VCaP (cell line): ENCODE measurements at regions not wholly inside any gene's neighbourhood (a gene's known extent, or its start where the extent isn't known, plus 50 kb on each side); places are given as distances from the start of the nearest gene placed in this dataset.

ENCODE experiments used
- H3K27ac ChIP-seq: fragments of 450-650 bp; 2 replicates; pipeline ENCODE4 v1.5.1; 2017
- TF ChIP-seq, protein P1 (sequence below): fragments of 450-650 bp; conservative IDR thresholded peaks from 2 replicates; pipeline ENCODE4 v1.5.1; 2017; ENCODE audit warnings: mild to moderate bottlenecking, moderate library complexity

DNA sequence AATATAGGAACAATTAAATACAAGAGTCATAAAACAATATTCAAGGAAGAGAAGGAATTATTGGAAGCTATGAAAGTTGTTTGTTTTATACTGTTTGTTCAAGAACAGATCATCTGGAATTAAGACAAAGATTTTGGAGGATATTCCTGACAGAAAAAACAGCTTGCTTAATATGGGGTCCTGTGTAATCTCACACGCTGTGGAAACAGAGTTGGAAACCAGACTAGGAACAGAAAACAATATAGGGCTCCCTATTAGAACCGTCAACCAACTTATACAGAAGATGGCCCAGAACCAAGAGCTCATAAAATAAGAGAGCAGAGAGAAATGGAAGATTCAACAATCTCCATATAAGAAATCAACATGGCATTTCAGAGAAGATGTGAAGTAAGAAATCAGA, 156.0 kb downstream of the PCDH18 start:
- TF ChIP-seq, protein P1, sequence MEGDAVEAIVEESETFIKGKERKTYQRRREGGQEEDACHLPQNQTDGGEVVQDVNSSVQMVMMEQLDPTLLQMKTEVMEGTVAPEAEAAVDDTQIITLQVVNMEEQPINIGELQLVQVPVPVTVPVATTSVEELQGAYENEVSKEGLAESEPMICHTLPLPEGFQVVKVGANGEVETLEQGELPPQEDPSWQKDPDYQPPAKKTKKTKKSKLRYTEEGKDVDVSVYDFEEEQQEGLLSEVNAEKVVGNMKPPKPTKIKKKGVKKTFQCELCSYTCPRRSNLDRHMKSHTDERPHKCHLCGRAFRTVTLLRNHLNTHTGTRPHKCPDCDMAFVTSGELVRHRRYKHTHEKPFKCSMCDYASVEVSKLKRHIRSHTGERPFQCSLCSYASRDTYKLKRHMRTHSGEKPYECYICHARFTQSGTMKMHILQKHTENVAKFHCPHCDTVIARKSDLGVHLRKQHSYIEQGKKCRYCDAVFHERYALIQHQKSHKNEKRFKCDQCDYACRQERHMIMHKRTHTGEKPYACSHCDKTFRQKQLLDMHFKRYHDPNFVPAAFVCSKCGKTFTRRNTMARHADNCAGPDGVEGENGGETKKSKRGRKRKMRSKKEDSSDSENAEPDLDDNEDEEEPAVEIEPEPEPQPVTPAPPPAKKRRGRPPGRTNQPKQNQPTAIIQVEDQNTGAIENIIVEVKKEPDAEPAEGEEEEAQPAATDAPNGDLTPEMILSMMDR = no peak
- H3K27ac ChIP-seq = no peak overlapping the region

DNA sequence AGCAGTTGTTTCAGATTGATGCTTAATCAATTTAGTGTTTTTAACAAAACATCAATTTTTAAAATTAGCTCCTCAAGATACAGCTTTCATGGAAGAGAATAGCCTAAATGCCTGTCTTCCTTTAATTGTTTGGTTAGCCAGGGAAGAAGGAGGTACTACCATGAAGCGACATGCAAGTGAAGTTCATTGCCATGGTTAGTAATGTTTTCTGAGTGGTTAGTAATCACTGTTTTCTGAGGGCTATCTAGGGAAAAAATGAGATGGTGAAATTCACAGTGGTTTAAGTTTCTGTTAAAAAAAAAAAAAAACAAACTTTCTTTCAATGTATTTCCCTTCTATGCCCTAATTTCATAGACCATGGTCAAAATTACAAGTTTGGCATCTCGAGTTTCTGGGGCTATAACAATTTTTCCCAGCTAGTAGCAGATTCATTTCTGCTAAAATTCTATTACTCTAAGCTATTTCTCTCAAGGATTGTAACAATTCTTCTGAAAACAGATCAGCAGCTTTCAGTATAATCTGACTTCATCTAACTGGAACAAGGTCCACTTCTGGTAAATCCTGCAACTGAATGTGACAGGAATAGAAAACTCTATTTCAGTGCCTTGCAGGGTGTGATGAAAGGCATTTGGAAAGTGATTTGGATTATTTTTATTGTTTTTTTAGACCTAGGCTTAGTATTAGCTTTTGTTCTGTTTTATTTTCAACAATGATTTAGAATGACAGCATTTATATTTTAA, 157.0 kb downstream of the PCDH18 start:
- H3K27ac ChIP-seq = no peak overlapping the region
- TF ChIP-seq, protein P1 = no peak

DNA sequence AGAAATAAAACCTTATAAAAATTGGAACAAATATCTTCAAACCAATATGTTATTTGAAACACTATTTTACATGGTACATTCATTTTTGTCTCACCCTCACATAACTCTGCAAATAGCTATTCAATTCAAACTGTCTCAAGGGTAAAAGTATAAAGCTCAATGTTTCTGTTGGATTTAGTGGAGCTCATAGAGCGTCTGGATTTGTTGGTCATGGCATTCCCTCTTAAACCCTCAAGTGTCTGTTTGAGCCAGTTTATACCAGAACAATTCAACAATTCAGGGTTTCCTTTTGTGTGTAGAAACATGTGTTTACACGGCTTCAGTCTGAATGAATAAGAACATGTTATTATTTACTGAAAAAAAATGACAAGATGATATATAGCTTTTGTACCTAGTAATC, 161.6 kb downstream of the PCDH18 start:
- H3K27ac ChIP-seq = no peak overlapping the region
- TF ChIP-seq, protein P1 = no peak

DNA sequence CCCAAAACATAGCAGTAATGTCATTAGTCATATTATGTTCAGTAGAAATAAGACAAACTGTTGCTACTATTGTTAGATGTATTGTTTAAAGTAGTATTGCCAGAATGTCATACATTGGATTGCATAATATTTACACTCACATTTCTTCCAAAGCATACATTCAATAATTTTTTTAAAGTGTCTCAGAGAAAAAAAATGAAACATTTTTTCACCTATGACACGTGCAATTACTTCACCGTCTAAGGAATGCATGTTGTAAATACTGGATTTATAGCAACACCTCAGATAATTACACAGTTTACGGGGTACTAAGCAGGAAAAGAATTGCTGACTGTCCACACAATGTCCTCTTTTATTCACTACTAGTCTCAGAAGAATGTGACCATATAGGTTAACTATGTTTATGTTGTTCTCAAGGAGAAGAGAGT, 162.1 kb downstream of the PCDH18 start:
- TF ChIP-seq, protein P1 = no peak
- no peak overlapping the region for H3K27ac ChIP-seq

DNA sequence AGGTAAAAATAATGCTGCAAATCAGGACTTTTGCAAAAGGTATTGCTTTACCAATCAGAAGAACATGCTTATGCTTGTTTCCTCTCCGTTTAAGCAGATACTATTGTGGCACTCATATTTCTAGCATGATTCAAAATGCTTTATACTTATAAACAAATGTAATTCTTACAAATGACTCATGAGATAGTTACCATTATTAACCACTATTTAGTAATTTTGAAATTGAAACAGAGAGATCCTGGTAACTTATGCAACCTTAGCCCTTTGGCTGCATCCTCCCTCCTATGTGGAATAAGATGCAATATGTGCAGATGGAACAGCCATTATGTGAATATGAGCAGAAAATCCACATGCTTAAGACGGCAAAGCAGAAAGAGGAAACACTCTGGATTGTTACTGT, 164.7 kb downstream of the PCDH18 start:
- H3K27ac ChIP-seq = no peak overlapping the region
- TF ChIP-seq, protein P1 = no peak

DNA sequence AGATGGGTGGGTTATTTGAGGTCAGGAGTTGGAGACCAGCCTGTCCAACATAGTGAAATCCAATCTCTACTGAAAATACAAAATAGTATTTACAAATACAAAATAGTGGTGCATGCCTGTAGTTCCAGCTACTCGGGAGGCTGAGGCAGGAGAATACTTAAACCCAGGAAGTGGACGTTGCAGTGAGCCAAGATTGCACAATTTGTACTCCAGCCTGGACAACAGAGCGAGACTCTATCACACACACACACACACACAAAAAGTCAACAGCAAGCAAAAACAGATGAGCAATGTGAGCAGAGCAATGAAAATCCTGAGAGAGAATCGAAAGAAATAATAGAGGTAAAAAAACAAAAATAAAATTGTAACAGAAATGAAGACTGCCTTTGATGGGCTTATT, 168.8 kb downstream of the PCDH18 start:
- TF ChIP-seq, protein P1 = no peak
- H3K27ac ChIP-seq = no peak overlapping the region

DNA sequence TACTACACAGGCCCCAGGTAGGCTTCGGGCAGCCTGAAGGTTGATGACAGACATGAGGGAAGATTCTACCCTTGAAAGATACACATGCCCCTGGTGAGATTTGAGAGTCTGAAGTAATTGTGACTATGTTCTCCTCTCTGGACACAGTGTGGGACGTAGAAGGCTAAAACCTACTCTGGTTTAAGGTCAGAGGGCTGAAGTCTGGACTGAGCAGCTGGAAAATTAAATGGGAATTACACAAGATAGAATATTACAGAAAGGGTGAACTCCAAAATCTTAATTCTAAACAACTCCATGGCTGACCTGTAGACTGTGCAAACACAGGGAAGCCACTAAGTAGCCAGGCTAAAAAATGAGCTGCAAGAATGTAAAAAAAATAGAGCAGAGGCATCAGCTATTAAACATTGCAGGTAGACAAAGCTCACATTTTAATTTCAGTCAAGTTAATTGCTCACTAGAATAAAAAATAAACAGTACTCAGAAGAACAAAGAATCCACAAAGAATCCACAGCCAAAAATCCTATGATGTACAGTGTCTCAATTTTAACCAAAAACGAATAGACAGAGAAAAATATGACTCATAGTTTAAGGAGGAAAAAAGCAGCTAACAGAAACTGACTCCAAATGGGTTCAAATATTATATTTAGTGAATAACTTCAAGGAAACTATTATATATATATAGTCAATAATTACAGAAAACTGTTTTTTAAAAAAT, 170.4 kb downstream of the PCDH18 start:
- TF ChIP-seq, protein P1 = no peak
- no peak overlapping the region for H3K27ac ChIP-seq
